ENCODE measurements at regions not wholly inside any gene's neighbourhood (a gene's known extent, or its start where the extent isn't known, plus 50 kb on each side); places are given as distances from the start of the nearest gene placed in this dataset.

DNA sequence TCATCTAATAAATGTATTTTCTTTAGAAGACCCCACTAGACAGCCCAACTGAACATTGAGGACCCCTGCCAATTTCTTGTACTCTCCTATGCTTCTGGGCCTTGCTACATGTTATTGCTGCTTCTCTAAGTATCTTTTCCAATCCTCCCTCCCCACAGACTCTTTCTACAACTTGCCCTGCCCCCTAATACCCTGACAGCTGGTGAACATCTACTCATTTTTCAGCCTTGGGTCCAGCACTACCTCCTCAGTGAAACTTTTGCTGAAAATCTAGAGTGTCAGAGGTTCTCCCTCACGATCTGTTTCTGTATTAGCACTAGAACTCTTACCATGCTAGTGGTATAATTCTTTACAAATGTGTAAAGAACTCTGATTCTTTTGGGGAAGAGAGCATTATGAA lies 106.8 kb upstream of the SIX3 start:
- TF ChIP-seq, protein P1, sequence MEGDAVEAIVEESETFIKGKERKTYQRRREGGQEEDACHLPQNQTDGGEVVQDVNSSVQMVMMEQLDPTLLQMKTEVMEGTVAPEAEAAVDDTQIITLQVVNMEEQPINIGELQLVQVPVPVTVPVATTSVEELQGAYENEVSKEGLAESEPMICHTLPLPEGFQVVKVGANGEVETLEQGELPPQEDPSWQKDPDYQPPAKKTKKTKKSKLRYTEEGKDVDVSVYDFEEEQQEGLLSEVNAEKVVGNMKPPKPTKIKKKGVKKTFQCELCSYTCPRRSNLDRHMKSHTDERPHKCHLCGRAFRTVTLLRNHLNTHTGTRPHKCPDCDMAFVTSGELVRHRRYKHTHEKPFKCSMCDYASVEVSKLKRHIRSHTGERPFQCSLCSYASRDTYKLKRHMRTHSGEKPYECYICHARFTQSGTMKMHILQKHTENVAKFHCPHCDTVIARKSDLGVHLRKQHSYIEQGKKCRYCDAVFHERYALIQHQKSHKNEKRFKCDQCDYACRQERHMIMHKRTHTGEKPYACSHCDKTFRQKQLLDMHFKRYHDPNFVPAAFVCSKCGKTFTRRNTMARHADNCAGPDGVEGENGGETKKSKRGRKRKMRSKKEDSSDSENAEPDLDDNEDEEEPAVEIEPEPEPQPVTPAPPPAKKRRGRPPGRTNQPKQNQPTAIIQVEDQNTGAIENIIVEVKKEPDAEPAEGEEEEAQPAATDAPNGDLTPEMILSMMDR (IDR thresholded peaks at IDR 0.05), result no peak
- TF ChIP-seq POLR2AphosphoS5 (IDR thresholded peaks at IDR 0.05) (no peak), EP300 (IDR thresholded peaks at IDR 0.05) (no peak), POLR2A (IDR thresholded peaks at IDR 0.05) (no peak)

Measured in gastroesophageal sphincter (tissue), 3 donors.